ENCODE measurements at regions not wholly inside any gene's neighbourhood (a gene's known extent, or its start where the extent isn't known, plus 50 kb on each side); places are given as distances from the start of the nearest gene placed in this dataset.

- Histone ChIP-seq H4K20me1 (ENCODE audit: insufficient read depth, poor library complexity, severe bottlenecking) (no peaks in the 10 kb centered on the region), H3K4me1 (ENCODE audit: insufficient read depth) (no peaks in the 10 kb centered on the region), H3K9me3 (ENCODE audit: low read depth) (no peaks in the 10 kb centered on the region), H3K27ac (no peak overlapping the region), H3K9me2 (replicated peaks; ENCODE audit: insufficient read depth) (no peaks in the 10 kb centered on the region), H3K4me2 (no peak overlapping the region), H3K79me2 (no peaks in the 10 kb centered on the region), H3K27me3 (no peaks in the 10 kb centered on the region), H3K36me3 (replicated peaks; ENCODE audit: insufficient read depth, low read depth) (no peaks in the 10 kb centered on the region), H2AFZ (no peak overlapping the region), H3K4me3 (no peak overlapping the region)
- 80% methylated on average over 3 of the region's 3 CpGs for WGBS (ENCODE audit: low lambda C conversion rate, missing lambda C conversion rate)
- TF ChIP-seq EZH2phosphoT487 (IDR thresholded peaks at IDR 0.05; ENCODE audit: low read depth, severe bottlenecking, unreplicated experiment): no peak
- no peak for TF ChIP-seq CTCF (IDR thresholded peaks at IDR 0.05; ENCODE audit: poor library complexity)
- TF ChIP-seq EZH2 (IDR thresholded peaks at IDR 0.05; ENCODE audit: borderline replicate concordance): no peak
- DNase-seq (ENCODE audit: low spot score): no peak
Observed at GRCh38 chr2:129654331-129654730, 325.1 kb upstream of the RAB6C start.

DNA sequence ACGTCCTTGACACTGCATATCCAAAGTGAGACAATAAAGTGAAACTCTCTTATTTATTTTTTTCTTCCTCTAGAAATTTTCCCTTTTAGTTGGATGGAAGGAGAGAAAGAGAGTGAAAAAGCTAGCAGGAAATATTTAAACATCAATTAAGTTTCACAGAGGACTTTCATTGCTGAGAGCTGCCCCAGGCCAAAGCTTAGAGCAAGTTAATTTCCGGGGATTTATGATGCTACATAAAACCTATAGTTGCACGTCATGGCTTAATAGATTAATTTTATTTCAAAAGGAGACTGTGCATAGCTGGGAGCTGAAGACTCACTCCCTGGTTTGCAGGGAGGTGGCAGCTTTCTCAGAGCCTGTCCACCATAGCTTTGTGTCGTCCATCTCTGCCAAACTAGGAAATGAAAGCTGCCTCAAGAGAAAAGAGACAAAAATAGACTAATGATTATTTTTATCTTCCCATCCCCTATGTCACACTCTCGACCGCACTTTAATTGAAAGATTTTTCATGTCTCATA, 323.3 kb upstream of the RAB6C start:
- H3K36me3 ChIP-seq (replicated peaks; ENCODE audit: insufficient read depth, low read depth): no peaks in the 10 kb centered on the region
- no peak overlapping the region for H3K4me3 ChIP-seq
- no peaks in the 10 kb centered on the region for H3K4me1 ChIP-seq (ENCODE audit: insufficient read depth)
- H3K9me3 ChIP-seq (ENCODE audit: low read depth): no peaks in the 10 kb centered on the region
- H3K4me2 ChIP-seq: no peak overlapping the region
- H3K79me2 ChIP-seq: no peaks in the 10 kb centered on the region
- DNase-seq (ENCODE audit: low spot score): no peak
- H3K27ac ChIP-seq: no peak overlapping the region
- no peak for TF ChIP-seq EZH2 (IDR thresholded peaks at IDR 0.05; ENCODE audit: borderline replicate concordance)
- TF ChIP-seq EZH2phosphoT487 (IDR thresholded peaks at IDR 0.05; ENCODE audit: low read depth, severe bottlenecking, unreplicated experiment): no peak
- TF ChIP-seq CTCF (IDR thresholded peaks at IDR 0.05; ENCODE audit: poor library complexity): no peak
- no peaks in the 10 kb centered on the region for H3K9me2 ChIP-seq (replicated peaks; ENCODE audit: insufficient read depth)
- H3K27me3 ChIP-seq: no peaks in the 10 kb centered on the region
- no peak overlapping the region for H2AFZ ChIP-seq
- no peaks in the 10 kb centered on the region for H4K20me1 ChIP-seq (ENCODE audit: insufficient read depth, poor library complexity, severe bottlenecking)
- 72% methylated on average over 6 of the region's 6 CpGs for WGBS (ENCODE audit: low lambda C conversion rate, missing lambda C conversion rate)

GRCh38 chr2:129658430-129658829, 321.0 kb upstream of the RAB6C start:
- no peak for TF ChIP-seq EZH2phosphoT487 (IDR thresholded peaks at IDR 0.05; ENCODE audit: low read depth, severe bottlenecking, unreplicated experiment)
- no peak for TF ChIP-seq CTCF (IDR thresholded peaks at IDR 0.05; ENCODE audit: poor library complexity)
- TF ChIP-seq EZH2 (IDR thresholded peaks at IDR 0.05; ENCODE audit: borderline replicate concordance): no peak
- Histone ChIP-seq H2AFZ (no peak overlapping the region), H4K20me1 (ENCODE audit: insufficient read depth, poor library complexity, severe bottlenecking) (no peaks in the 10 kb centered on the region), H3K36me3 (replicated peaks; ENCODE audit: insufficient read depth, low read depth) (no peaks in the 10 kb centered on the region), H3K9me3 (ENCODE audit: low read depth) (no peaks in the 10 kb centered on the region), H3K4me1 (ENCODE audit: insufficient read depth) (no peaks in the 10 kb centered on the region), H3K4me2 (no peak overlapping the region), H3K27me3 (no peaks in the 10 kb centered on the region), H3K79me2 (no peaks in the 10 kb centered on the region), H3K27ac (no peak overlapping the region), H3K9me2 (replicated peaks; ENCODE audit: insufficient read depth) (no peaks in the 10 kb centered on the region), H3K4me3 (no peak overlapping the region)
- 98% methylated on average over 5 of the region's 5 CpGs for WGBS (ENCODE audit: low lambda C conversion rate, missing lambda C conversion rate)
- no peak for DNase-seq (ENCODE audit: low spot score)

DNA sequence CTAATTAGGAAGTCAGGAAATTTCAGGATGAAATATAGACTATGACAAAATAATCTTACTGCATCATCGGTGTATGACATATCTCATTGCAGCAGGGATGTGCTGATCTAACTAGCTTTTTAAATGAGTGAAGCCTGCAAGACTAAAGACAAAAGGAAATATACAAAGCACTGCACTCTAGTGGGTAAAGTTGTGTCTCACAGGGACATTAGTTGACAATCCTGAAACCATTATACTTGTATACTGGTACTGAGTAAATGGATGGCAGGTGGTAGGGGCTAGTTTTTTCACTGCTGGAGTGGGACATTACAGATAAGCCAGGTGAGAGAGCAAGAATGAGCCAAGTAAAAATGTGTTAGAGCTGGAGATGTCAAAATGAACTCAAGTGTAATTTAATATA, 317.5 kb upstream of the RAB6C start:
- Histone ChIP-seq H2AFZ (no peak overlapping the region), H3K4me3 (no peak overlapping the region), H3K36me3 (replicated peaks; ENCODE audit: insufficient read depth, low read depth) (no peaks in the 10 kb centered on the region), H3K27me3 (no peaks in the 10 kb centered on the region), H3K27ac (no peak overlapping the region), H3K4me1 (ENCODE audit: insufficient read depth) (no peaks in the 10 kb centered on the region), H3K9me3 (ENCODE audit: low read depth) (no peaks in the 10 kb centered on the region), H4K20me1 (ENCODE audit: insufficient read depth, poor library complexity, severe bottlenecking) (no peaks in the 10 kb centered on the region), H3K4me2 (no peak overlapping the region), H3K9me2 (replicated peaks; ENCODE audit: insufficient read depth) (no peaks in the 10 kb centered on the region), H3K79me2 (no peaks in the 10 kb centered on the region)
- peak; percentile 38 for TF ChIP-seq CTCF (IDR thresholded peaks at IDR 0.05; ENCODE audit: poor library complexity)
- TF ChIP-seq EZH2phosphoT487 (IDR thresholded peaks at IDR 0.05; ENCODE audit: low read depth, severe bottlenecking, unreplicated experiment): no peak
- 92% methylated on average over 1 of the region's 1 CpG for WGBS (ENCODE audit: low lambda C conversion rate, missing lambda C conversion rate)
- DNase-seq (ENCODE audit: low spot score): no peak
